T-helper 2 cell treated with Interferon-gamma antibody and Interleukin-4, amounts not matched to agents 5 μg/mL and 100 μg/mL, for 36 hours (primary cell): ENCODE measurements at regions not wholly inside any gene's neighbourhood (a gene's known extent, or its start where the extent isn't known, plus 50 kb on each side); places are given as distances from the start of the nearest gene placed in this dataset.
"Not testable (repeated sequence)": the region's sequence is repeated elsewhere in the genome, so short reads cannot be mapped to it uniquely, and the experiment has no call there.

ENCODE experiments used
- DNase-seq: peaks from one replicate; pipeline ENCODE4 v3.0.0; 2021; ENCODE audit warnings: low spot score
- H3K27ac Mint-ChIP-seq: one replicate; pipeline ENCODE4 v1.8.0; 2021; ENCODE audit warnings: mild to moderate bottlenecking, mixed read lengths
- H3K27me3 Mint-ChIP-seq: one replicate; pipeline ENCODE4 v1.8.0; 2021; ENCODE audit warnings: low read depth, mixed read lengths
- H3K36me3 Mint-ChIP-seq: one replicate; pipeline ENCODE4 v1.8.0; 2021; ENCODE audit warnings: low read depth, mixed read lengths
- H3K4me1 Mint-ChIP-seq: one replicate; pipeline ENCODE4 v1.8.0; 2021; ENCODE audit warnings: low read depth, mixed read lengths
- H3K4me3 Mint-ChIP-seq: one replicate; pipeline ENCODE4 v1.8.0; 2022; ENCODE audit warnings: mild to moderate bottlenecking, moderate library complexity, mixed read lengths
- H3K9me3 Mint-ChIP-seq: one replicate; pipeline ENCODE4 v1.8.0; 2021; ENCODE audit warnings: mixed read lengths

DNA sequence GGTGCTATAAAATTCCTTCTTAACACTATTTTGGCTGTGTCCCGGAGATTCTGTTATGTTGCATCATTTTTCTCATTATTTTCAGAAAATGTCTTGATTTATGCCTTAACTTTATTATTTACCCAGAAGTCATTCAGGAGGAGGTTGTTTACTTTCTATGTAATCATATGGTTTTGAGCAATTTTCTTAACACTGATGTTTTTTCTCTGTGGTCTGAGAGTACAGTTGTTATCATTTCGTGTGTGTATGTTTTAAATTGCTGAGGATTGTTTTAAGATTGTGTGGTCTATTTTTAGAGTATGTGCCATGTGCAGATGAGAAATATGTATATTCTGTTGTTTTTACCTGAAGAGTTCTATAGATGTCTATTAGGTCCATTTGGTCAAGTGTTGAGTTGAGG is 498.1 kb upstream of the ZNF608 start:
- H3K27ac Mint-ChIP-seq: no peak overlapping the region
- H3K4me1 Mint-ChIP-seq: no peaks in the 10 kb centered on the region
- H3K27me3 Mint-ChIP-seq: no peaks in the 10 kb centered on the region
- no peaks in the 10 kb centered on the region for H3K36me3 Mint-ChIP-seq
- peaks cover 27% of the 10 kb centered on the region for H3K9me3 Mint-ChIP-seq
- H3K4me3 Mint-ChIP-seq: no peak overlapping the region
- DNase-seq: no peak

DNA sequence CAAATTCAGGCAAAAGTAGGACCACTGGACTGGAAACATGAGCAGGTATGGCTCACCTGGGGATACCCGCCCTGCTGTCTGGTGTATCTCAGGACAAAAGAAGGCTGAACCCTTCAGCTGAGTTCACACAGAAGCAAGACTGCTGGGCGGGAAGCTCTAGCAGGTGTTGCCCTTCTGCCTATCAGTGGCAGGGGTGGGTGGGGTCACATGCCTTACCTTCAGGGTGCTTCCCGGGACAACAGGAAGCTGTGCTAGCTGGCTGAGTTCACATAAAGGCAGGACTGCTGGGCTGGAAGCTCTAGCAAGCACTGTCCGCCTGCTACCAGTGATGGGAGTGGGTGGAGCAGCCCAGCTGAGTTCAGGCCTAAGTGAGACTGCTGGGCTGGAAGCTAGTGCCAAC is 498.8 kb upstream of the ZNF608 start:
- H3K4me1 Mint-ChIP-seq: no peaks in the 10 kb centered on the region
- no peaks in the 10 kb centered on the region for H3K27me3 Mint-ChIP-seq
- no peaks in the 10 kb centered on the region for H3K36me3 Mint-ChIP-seq
- H3K4me3 Mint-ChIP-seq: no peak overlapping the region
- no peak for DNase-seq
- H3K27ac Mint-ChIP-seq: no peak overlapping the region
- H3K9me3 Mint-ChIP-seq: peaks cover 27% of the 10 kb centered on the region

GRCh38 chr5:125249400-125249799 is 503.0 kb upstream of the ZNF608 start:
- no peaks in the 10 kb centered on the region for H3K4me1 Mint-ChIP-seq
- H3K36me3 Mint-ChIP-seq: no peaks in the 10 kb centered on the region
- no peak overlapping the region for H3K27ac Mint-ChIP-seq
- no peaks in the 10 kb centered on the region for H3K27me3 Mint-ChIP-seq
- H3K4me3 Mint-ChIP-seq: no peak overlapping the region
- DNase-seq: no peak
- H3K9me3 Mint-ChIP-seq: peaks cover 22% of the 10 kb centered on the region

GRCh38 chr5:125251703-125252102 is 505.3 kb upstream of the ZNF608 start:
- H3K27ac Mint-ChIP-seq: no peak overlapping the region
- H3K9me3 Mint-ChIP-seq: peaks cover 21% of the 10 kb centered on the region
- DNase-seq: no peak
- H3K4me1 Mint-ChIP-seq: no peaks in the 10 kb centered on the region
- H3K27me3 Mint-ChIP-seq: no peaks in the 10 kb centered on the region
- no peak overlapping the region for H3K4me3 Mint-ChIP-seq
- no peaks in the 10 kb centered on the region for H3K36me3 Mint-ChIP-seq

DNA sequence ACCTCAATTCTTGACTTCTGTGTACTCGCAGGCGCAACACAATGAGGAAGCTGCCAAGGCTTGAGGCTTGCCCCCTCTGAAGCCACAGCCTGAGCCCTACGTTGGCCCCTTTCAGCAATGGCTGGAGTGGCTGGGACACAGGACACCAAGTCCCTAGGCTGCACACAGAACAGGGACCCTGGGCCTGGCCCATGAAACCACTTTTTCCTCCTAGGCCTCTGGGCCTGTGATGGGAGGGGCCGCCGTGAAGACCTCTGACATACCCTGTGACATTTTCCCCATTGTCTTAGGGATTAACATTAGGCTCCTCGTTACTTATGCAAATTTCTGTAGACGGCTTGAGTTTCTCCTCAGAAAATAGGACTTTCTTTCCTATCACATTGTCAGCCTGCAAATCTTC is 507.2 kb upstream of the ZNF608 start:
- not testable (repeated sequence) for H3K36me3 Mint-ChIP-seq, DNase-seq, H3K27ac Mint-ChIP-seq, H3K27me3 Mint-ChIP-seq, H3K4me3 Mint-ChIP-seq, H3K4me1 Mint-ChIP-seq
- H3K9me3 Mint-ChIP-seq: peaks cover 15% of the 10 kb centered on the region

DNA sequence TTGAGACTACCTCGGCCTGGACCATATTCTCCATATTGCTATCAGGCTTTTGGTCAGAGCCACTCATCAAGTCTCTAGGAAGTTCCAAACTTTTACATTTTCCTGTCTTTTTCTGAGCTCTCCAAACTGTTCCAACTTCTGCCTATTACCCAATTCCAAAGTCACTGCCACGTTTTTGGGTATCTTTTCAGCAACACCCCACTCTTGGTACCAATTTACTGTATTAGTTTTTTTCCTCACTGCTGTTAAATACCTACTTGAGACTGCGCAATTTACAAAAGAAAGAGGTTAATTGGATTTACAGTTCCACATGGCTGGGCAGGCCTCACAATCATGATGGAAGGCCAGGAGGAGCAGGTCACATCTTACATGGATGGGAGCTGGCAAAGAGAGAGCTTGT is 507.8 kb upstream of the ZNF608 start:
- no peak for DNase-seq
- H3K9me3 Mint-ChIP-seq: peaks cover 15% of the 10 kb centered on the region
- H3K4me3 Mint-ChIP-seq: no peak overlapping the region
- H3K27ac Mint-ChIP-seq: no peak overlapping the region
- no peaks in the 10 kb centered on the region for H3K27me3 Mint-ChIP-seq
- H3K4me1 Mint-ChIP-seq: no peaks in the 10 kb centered on the region
- no peaks in the 10 kb centered on the region for H3K36me3 Mint-ChIP-seq

- H3K9me3 Mint-ChIP-seq: peaks cover 12% of the 10 kb centered on the region
- H3K4me1 Mint-ChIP-seq: no peaks in the 10 kb centered on the region
- no peaks in the 10 kb centered on the region for H3K27me3 Mint-ChIP-seq
- H3K36me3 Mint-ChIP-seq: no peaks in the 10 kb centered on the region
- no peak for DNase-seq
- no peak overlapping the region for H3K27ac Mint-ChIP-seq
- H3K4me3 Mint-ChIP-seq: no peak overlapping the region
These were observed 509.9 kb upstream of the ZNF608 start for GRCh38 chr5:125256296-125256695.

DNA sequence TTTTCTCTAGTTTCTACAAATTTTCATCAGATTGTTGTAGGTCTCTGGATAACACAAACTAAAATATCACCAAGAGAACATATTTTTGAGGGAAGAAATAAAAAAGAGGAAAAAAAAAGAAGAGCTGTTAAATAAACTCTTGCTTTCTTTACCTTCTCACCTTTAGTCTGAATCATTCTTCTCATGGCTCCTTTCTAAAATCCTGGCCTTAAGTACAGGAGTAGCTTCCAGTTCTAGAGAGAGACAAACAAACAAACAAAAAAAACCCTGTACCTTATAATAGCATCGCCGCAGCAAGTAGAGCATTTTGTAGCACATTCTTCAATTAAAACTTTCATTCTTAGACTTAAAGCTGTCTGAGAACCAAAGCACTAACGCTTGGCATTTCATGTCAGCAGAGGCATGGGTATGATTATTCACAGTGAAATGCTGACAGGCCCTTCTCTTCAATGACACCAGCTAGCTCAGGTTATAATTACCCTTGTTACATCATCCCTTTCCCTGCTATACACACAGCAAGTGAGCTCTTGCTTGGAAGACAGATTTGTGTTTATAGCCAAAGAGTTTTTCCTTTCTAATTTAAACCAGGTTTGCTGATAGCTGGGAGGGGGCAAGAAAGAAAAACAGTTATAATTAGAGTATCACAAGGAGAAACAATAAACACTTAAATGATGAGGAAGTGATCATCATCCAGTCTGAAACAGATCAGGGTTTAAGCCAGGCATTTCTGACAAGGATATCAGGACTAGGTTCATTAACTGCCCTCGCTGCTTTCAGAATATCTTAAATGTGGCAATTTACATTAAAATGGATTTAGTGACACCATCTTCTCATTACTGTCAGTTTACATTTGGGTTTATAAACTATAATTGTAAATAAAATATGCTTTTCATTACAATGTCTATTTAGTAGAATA is 510.9 kb upstream of the ZNF608 start:
- H3K4me3 Mint-ChIP-seq: no peak overlapping the region
- H3K4me1 Mint-ChIP-seq: no peaks in the 10 kb centered on the region
- H3K27ac Mint-ChIP-seq: no peak overlapping the region
- no peak for DNase-seq
- no peaks in the 10 kb centered on the region for H3K27me3 Mint-ChIP-seq
- H3K36me3 Mint-ChIP-seq: no peaks in the 10 kb centered on the region
- H3K9me3 Mint-ChIP-seq: peaks cover 10% of the 10 kb centered on the region

GRCh38 chr5:125257997-125258396 is 511.6 kb upstream of the ZNF608 start:
- DNase-seq: no peak
- Mint-ChIP-seq H3K4me1 (no peaks in the 10 kb centered on the region), H3K36me3 (no peaks in the 10 kb centered on the region), H3K4me3 (no peak overlapping the region), H3K9me3 (peaks cover 10% of the 10 kb centered on the region), H3K27ac (no peak overlapping the region), H3K27me3 (no peaks in the 10 kb centered on the region)

- Mint-ChIP-seq H3K27ac (no peak overlapping the region), H3K27me3 (no peaks in the 10 kb centered on the region), H3K9me3 (peaks cover 10% of the 10 kb centered on the region), H3K36me3 (no peaks in the 10 kb centered on the region), H3K4me1 (no peaks in the 10 kb centered on the region), H3K4me3 (no peak overlapping the region)
- DNase-seq: no peak
These were observed 512.2 kb upstream of the ZNF608 start for GRCh38 chr5:125258615-125259014.

DNA sequence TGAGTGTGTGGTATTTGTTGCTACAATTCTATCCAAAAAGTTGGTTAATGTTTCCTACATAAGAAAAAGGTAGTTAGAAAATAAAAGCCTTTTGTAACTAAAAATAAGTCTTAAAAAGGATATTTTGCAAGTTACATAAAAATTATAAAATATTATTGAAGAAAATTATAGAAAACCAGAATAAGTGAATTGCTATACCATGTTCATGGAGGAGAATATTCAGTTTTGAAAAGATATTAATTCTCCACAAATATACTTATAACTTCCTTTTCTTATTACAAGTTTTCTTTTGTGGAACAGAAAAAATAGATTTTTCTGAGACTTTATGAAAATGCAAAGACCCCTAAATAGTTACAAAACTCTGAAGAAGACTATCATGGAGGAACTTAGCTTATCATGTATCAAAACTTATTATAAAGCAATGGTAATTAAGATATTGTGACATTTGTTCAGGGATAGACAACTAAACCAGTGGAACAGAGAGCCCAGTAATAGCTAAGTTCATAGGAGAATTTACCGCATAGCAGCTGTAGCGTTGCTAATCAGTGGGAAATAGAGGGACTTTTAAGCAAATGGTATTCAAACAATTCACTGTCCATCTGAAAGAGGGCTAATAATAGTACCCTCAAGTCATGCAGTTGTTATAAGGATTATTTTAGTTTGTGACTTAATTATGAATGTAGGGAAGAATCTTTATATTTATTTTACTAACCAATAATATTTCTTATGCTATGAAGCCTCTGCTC is 515.2 kb upstream of the ZNF608 start:
- H3K4me1 Mint-ChIP-seq: no peaks in the 10 kb centered on the region
- DNase-seq: no peak
- H3K4me3 Mint-ChIP-seq: no peak overlapping the region
- H3K9me3 Mint-ChIP-seq: peaks cover 12% of the 10 kb centered on the region
- no peaks in the 10 kb centered on the region for H3K36me3 Mint-ChIP-seq
- no peaks in the 10 kb centered on the region for H3K27me3 Mint-ChIP-seq
- H3K27ac Mint-ChIP-seq: no peak overlapping the region

GRCh38 chr5:125262782-125263181 is 516.3 kb upstream of the ZNF608 start:
- Mint-ChIP-seq H3K27ac (no peak overlapping the region), H3K36me3 (no peaks in the 10 kb centered on the region), H3K4me3 (no peak overlapping the region), H3K4me1 (no peaks in the 10 kb centered on the region), H3K27me3 (no peaks in the 10 kb centered on the region), H3K9me3 (peaks cover 12% of the 10 kb centered on the region)
- DNase-seq: no peak

GRCh38 chr5:125263356-125263755 is 516.9 kb upstream of the ZNF608 start:
- H3K4me3 Mint-ChIP-seq: no peak overlapping the region
- no peaks in the 10 kb centered on the region for H3K4me1 Mint-ChIP-seq
- H3K27ac Mint-ChIP-seq: no peak overlapping the region
- H3K27me3 Mint-ChIP-seq: no peaks in the 10 kb centered on the region
- DNase-seq: no peak
- no peaks in the 10 kb centered on the region for H3K36me3 Mint-ChIP-seq
- peaks cover 12% of the 10 kb centered on the region for H3K9me3 Mint-ChIP-seq

DNA sequence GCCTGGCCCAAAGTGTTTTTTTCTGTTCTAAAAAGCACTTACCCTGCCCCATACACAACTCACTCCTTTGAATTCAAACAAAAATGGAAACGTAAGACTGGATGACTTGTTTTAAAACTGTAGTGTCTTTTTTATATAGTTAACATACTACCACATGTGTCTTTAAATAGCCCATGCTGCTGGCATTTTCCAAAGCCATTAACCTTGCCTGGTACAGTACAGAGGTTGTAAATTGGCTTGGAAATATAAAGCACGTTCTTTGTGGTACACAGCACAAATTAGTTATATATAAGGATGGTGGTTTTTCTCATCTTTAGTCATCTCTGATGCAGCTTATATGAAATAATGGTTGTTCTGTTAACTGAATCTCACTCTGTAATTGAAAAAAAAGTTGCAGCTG is 519.7 kb upstream of the ZNF608 start:
- DNase-seq: no peak
- H3K9me3 Mint-ChIP-seq: peaks cover 12% of the 10 kb centered on the region
- no peak overlapping the region for H3K27ac Mint-ChIP-seq
- no peaks in the 10 kb centered on the region for H3K27me3 Mint-ChIP-seq
- no peak overlapping the region for H3K4me3 Mint-ChIP-seq
- H3K4me1 Mint-ChIP-seq: no peaks in the 10 kb centered on the region
- H3K36me3 Mint-ChIP-seq: no peaks in the 10 kb centered on the region
